ENCODE measurements at regions not wholly inside any gene's neighbourhood (a gene's known extent, or its start where the extent isn't known, plus 50 kb on each side); places are given as distances from the start of the nearest gene placed in this dataset.

DNA sequence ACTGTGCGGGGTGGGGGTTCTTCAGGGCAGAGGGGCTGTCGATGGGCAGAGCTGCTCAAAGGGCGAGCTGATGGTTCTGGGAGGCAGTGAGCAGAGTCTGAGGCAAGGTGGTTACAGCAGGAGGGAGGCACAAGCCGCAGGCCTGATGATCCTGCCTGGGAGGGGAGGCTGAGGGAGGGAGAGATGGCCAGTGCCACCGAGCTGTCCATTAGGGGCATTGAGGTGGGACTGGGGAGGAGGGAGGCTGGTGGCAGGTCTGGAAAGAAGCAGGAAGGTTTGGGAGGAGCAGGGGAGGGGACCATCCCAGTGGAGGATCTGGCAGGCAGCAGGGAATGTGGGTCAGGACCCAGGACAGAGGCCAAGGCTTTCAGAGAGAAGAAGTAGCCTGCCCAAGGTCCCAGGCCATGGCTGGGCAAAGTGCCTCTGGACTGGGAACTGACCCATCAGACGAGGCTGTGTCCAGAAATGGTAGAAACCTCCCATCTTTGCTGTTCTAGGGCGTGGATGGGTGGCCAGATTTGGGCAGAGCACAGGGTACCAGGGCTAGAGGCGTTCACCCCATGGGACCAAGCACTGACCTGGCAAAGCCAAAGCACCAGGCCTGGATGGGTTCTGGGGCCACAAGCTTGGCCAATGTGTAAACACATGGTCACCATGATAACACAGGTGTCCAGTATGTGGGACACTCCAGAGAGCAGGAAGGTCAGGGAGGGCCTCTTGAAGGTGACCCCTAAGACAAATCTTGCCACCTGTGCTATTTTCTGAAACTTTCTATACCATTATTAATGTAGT is 55.5 kb downstream of the INHBB start:
- no peak for DNase-seq

DNA sequence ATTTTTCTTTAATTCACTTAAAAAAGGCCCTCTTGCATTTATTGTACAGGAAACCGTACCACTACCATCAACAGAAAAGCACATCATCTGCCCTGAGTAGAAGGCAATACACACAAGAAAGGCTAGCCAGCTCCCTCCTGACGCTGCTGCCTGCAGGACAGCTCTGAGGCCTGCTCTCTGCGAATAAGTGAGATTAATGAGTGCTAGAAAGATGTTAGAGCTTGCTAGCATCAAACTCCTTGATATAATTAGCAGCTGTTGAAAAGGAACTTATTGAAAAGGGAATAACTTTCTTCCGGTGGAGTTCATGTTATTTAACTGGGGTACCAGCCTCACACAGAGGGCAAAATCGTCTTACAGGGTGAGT is 56.1 kb downstream of the INHBB start:
- DNase-seq = no peak

DNA sequence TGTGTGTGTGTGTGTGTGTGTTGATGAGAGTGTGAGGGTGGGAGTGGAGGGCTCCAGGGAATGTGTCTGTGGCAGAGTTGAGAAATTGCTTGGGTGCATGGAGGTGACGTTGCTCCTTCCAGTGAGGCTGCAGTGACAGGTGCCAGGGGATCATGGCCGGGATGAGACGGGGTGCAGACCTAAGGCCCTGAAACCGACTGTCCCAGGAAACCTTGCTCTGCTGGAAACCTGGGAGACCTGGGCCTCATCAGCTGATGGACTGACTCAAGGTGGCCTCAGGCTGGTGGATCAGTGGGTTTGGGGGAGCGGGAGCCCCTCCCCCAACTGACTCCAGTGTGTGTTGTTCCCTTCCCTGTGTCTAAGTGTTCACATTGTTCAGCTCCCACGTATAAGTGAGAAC is 56.6 kb downstream of the INHBB start:
- DNase-seq = no peak

DNA sequence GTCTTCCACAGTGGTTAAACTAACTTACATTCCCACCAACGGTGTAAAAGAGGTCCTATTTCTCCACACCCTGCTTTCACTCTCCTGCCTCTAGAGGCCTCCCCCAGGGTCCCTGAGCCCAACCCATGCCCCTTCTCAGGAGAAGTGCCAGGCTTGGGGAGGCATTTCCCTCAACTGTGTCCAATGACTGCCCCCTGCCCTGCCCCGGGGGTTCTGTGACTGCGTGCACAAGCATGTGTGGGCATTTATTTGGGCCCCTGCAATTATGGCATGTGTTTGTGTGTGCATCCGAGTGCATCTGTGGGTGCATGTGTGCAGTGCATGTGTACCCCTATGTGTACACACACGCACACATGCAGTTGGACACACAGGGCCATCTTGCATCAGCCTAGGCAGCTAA is 57.3 kb downstream of the INHBB start:
- no peak for DNase-seq

DNA sequence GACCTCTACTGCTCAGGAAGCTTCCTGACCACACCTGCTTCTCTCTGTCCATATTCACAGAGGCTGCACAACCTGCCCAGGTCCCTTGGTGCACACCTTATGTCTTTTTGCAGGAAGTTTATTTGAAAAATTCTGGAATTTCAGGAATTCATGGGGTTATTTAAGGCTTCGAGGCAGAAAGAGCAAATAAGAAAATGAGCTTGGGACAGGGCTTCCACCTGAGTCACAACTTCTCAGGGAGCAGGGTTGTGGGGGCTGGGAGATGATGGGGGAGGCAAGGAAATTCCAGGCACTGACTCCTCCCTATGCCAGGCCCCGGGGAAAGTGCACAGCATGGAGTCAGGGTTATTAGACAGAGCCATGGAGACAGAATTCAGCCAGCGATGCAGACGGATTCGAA is 57.7 kb downstream of the INHBB start:
- no peak for DNase-seq

DNA sequence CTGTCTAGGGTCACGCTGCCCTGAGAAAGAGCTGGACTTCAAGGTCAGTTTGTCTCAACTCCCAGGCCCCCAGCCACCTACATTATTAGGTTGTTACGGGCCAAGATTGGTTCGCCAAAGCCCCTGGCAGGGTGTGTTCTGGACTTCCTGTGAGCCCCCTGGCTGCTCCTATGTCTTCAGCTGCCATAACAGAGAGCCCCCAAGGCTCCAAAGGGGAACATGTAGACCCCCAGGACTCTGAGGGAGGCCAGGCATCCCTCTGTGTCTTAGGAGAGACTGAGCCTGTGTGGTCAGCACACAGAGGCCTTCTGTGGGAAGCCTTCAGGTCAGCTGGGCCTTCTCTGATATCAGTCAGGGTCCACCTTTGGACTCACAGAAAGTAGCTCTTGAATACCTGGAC is 58.3 kb downstream of the INHBB start:
- no peak for DNase-seq

DNA sequence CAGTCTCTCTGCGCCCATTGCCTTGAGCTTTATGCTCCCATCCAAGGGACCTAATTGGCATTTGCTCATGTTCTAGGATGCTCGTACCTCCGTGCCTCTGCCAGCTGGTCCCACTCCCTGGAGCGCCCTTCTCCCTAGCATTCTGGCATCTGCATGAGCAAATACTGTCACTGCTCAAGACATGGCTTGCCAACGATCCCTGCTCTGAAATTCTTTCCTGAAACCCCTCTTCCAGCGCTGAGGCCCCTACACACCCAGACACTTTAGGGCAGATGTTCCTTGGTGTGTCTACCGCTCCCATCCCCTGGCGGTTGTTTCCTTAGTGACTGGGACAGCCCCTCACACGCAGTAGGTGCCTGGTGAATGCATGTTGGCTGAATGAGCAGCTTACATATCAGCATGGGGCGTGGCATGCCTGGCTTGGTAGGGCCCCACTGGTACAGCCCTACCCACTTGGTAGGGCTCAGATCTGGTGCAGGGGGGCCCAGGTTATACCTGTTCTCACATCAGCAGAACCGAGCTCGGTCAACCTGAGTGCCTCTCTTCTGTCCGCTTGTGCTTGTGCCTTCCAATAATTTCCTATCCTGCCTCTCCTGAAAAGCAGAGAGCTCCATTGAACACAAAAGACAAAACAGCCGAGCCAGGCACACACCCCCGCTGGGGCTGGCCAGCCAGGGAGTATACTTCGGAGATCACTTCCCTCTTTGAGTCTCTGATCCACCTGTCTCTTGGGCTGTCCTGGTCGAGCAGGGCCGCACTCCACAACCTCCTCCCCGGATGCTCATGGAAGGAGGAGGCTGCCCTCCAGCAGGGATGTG is 59.2 kb downstream of the INHBB start:
- no peak for DNase-seq

DNA sequence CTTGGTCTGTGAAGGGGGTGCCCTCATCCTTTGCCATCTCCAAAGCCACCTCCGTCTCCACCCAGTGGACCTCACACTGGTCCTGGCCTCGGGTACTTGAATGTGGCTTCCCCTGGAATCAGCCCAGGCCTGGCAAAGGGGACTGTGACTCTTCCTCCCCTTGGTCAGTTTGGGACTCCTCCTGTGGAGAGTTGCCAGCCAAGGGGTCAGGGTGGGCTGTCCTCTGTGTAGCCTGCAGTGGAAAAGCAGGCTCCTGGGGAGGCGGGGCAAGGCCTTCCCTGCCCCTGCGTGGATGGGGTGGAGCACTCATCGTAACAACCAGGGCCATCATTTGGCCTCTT is 59.8 kb downstream of the INHBB start:
- DNase-seq = no peak

DNA sequence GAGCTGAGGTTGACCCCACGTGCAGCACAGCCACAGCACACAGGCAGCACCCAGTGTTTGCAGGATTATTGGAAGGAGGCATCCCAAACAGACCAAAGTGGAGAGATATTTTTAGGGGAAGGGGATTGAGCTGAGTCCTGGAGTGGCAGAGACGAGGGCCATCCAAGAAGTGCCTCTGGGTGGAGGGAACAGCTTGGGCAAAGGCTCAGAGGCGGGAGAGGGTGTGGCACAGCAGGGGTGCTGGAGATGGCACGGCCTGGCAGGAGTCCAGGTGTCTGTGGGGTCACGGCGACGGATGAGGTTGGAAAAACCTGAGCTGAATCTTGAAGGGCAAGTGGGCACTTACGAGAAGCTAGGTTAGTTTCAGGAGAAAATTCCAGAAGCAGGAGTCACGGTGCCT is 60.6 kb downstream of the INHBB start:
- no peak for DNase-seq

DNA sequence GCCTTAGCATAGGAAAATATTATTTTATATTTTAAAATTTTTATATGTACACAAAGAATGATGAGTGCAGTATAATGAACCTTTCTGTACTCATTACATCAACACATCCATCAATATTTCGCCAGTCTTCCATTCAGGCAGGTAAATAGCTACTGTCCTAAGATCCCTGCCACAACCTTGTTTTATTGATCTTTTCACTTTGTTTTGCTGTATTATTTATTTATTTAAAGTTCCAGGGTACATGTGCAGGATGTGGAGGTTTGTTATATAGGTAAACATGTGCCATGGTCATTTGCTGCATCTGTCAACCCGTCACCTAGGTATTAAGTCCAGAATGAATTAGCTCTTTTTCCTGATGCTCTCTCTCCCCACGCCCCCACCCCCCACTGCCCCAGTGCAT is 64.6 kb downstream of the INHBB start:
- no peak for DNase-seq

DNA sequence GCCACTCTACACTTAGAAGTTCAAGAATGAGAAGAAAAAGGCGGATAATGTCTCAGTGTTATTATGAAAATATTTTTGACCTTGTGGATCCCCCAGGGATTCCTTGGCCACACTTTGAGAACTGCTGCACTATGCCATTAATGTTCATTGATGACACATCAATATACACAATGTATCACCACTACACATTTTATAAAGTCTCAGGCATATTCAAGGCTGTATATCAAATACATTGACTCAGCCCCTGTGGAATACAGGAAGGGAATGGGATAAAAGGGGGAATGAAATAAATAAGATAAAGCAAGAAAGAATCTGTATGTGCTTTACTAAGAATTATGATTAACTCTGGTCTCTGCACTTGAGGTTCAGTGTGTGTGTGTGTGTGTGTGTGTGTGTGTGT is 69.1 kb downstream of the INHBB start:
- DNase-seq = no peak

DNA sequence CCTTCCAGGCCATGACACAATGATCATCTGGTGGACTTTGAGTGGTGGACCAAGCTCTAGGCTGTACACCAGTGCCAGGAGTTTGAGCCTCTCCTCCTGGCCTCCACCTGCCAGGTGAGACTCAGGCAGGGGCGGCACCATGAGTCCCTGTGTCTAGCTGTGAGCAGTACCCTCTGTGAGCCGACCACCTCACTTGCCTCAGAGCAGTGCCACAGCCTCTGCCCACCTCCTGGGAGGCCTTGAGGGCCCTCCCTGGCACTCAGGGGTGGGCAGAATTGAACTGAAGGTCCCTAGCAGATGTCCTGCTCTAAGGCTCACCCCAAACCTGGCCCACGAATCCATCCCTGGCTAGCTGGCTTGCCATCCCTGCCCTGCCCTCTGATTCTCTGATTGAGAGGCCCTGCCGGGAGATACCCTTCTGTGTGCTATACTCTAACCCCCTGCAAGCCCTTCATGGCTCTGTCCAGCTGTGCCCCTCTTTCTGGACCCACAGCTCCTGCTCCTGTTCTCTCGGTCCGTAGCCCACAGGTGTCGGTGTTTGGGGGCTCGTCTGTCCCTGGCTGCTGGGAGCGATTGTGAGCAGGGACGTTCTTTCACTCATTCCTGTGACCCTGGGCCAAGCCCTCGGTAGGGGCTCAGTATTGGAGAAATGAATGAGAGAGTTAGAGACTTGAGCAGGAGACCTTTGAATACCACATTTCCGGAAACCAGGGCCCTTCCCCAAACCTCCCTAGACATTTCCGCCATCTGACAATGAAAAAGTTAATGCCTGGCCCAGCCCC is 70.0 kb downstream of the INHBB start:
- no peak for DNase-seq

DNA sequence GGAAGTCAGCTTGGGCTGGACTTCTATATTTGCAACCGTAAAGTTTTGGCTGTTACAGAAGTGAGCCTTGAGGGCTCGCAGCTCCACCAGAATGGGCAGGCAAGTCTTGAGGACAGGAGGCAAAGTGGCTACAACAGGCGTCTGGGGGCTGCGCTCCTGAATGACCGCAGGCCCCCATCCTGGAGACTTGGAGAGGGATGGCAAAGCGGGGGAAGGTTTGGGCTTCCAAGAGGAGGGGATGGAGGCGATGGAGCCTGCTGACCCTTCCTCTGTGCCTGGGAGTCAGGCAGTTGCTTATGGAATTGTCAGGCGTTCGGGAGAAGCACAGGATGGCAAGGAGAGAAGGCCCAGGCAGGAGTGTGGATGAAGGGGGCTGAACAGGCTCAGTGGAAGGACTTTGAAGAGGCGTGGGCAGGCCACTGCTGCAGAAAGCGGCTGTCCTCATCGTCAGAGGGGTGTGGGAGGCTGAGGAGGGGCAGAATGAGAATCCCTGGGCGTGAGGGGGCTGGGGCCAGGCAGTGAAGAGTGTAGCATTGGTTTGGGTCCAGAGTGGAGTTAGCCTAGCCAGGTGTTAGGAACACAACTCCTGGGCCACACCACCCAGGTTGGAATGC is 72.3 kb downstream of the INHBB start:
- no peak for DNase-seq

DNA sequence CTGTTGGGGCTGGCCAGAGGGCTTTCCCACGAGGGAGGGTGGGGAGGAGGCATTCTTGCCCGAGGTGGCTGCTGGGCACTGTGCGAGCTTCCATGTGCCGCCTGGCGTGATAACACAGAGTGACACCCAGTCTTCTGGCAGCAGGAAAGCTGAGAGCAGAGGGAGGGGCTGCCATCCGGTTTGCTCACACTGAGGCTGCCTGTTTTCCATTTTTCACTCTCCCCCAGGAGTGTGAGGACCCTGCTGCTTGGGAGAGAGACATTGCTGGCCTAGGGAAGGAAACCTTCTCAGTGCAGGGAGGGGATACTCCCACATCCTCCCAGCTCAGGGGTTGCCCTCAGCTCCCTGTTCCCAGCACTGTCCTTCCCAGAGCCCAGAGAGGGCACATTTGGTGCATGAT is 73.1 kb downstream of the INHBB start:
- no peak for DNase-seq

DNA sequence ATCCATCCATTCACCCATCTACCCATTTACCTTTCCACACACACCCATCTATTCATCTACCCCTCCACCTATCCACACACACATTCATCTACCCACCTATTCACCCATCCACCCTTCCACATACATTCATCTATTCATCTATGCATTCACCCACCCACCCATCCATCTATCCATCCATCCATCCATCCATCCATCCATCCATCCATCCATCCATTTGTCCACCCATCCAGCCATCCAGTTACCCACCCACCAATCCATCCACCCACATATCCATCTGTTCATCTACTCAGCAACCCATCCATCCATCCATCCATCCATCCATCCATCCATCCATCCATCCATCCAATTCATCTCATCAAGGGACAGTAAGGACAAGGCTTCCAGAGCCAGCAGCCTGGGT is 74.0 kb downstream of the INHBB start:
- DNase-seq = no peak

DNA sequence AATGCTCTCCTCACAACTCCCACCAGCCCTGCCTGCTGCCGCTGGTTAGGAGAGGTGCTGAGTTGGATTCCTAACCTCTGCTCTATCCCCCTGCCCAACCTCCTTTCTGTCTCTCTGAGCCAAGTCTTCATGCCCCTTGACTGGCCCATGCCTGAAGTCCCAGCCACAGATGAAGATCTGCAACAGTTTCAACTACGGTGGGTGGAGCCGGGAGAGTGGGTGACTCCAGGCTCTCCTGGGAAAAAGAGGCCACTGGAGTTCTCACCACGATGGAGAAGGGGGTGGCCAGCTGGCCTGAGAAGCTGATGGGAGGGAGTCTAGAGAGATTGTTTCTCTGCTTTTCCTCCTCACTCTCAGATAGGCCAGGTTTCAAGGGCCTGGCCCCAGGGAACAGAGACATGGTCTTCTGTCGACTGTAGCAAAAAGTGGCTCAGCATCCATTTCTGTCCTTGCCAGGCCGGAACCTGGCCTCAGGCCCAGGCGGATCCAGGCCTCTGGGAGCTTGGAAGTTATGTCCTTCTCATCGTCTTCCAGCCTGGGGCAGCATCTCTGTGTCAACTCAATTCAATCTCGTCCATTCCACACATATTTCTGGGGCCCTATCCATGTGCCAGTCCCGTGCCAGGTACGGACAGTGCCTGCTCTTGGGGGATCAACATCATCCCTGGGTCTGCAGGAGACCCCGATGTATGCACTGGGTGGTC is 75.3 kb downstream of the INHBB start:
- no peak for DNase-seq

DNA sequence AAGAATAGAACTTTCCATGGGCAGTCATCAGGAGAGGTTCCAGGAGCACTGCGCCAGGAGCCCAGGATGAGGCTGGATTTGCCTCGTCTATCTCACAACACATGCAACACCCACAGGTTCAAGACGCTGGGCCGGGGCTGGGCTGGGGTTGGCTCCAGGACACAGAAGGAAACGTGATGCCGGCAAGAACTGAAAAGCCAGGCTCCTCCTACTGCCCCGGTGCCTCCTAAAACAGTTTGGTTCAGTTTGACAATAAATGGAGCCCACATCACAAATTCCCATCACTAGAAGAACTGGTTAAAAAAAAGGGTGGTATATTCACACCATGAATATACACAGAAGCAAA is 75.9 kb downstream of the INHBB start:
- no peak for DNase-seq

DNA sequence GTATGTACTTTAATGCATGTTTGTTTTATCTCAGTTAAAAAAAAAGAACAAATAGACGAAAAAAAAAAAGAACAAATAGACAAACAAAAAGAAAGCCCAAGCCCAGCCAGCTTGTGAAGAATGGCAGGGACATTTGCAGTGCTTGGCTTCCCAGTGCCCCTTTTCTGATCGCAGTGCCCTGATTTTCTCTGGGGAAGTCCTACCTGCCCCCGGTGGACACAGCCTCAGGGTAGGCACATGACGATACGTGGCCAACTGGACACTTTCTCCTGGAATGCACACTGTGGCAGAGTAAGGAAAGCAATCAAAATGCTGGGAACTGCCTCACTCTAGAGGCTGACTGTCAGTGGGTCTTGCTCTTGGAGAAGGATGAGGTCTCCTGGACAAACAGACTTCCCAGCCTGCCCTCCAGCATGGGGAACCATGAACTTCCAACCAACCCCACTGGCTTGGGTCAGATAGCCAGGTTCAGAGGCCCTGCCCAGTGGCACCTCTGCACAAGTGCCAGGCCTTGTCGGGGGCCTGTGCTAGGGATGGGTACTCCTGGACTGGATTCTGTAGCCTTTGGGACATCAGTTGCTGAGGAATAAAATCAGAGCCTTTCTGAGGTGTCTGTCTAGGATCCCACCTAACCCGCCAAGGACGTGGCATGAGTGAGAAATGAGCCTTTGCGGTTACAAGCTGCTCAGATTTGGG is 76.7 kb downstream of the INHBB start:
- DNase-seq = no peak

DNA sequence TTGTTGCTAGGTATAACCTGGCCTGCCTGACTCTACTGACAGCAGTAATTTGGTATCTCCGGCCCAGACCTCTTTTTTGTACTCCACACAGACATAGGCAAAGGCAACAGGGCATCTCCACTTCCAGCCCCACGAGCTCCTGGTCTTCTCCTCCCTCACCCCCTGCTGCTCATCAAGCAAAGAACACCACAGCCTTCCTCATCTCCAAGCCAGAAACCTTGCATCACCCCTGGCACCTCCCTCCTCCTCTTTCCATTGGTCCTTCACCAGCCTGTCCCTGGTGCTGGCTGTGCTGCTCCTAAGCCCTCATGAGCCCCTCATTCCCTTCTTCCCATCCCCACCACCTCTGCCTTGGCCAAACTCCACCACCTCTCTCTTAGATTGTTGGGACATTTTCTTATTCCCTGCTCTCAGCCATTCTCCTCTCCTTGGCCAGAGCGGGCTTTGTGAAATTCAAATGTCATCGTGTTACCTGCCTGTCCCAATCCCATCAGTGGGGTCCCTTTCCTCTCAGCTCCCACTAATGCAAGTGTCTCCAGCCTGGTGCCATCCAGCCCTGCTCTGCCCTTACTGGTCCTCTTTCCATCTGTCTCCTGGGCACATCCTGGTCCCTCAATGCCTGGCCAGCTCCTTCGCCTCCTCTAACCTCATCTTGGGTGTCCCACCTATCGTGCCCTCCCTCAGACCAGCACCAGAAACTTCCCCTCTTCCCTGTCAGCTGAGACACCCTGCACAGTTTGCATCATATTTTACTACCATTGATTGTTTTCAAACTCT is 77.4 kb downstream of the INHBB start:
- no peak for DNase-seq

DNA sequence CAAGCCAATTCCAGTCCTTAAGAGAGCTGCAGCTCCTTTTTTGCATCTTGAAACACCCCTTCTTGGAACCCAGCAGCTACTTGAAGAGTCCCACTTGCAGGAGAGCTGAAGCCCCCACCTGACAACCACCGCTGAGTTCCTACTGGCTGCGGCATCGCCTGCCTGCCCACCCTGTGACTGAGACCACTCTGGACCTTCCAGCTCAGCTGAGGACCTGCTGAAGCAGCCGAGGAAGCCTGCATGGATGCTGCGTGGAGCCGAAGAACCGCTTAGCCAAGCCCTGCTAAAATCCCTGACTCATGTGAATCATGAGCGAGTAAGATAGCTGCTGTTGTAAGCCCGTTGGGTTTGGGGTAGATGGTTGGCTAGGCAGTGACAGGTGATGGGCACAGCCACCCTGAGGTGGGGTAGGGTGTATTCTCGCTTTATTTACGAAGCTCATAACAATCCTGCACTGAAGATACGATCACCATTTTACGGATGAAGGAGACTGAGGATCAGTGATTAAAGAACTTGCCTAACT is 78.4 kb downstream of the INHBB start:
- DNase-seq = no peak

DNA sequence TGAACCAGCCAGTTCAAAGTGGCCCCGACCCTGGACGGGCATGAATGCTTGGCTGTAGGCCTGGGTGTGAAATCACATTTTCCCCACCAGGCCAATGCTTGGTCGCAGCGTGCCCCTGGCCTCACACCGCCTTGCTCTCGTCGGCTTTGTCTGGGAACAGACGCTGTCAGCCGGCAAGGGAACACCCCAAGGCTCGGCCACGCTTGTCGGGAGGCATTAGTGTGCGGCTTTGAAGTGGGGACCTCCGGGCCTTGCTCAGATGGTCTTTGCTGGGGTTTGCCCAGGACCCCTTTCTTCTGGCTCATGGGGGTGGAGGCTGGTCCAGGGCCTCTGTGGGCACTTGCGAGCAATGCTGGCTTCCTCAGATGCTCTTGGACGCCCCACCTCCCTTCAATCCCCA is 79.1 kb downstream of the INHBB start:
- DNase-seq = no peak
